ENCODE measurements at regions not wholly inside any gene's neighbourhood (a gene's known extent, or its start where the extent isn't known, plus 50 kb on each side); places are given as distances from the start of the nearest gene placed in this dataset.

- TF ChIP-seq CTCF (conservative IDR thresholded peaks at IDR 0.05; ENCODE audit: low read length) = no peak
- TF ChIP-seq EZH2phosphoT487 (IDR thresholded peaks at IDR 0.05; ENCODE audit: borderline replicate concordance) = no peak
Observed at GRCh38 chr1:209046058-209046417, 537.5 kb upstream of the CAMK1G start.

Measured in Loucy (cell line).